Right lobe of liver (tissue), 6 donors: ENCODE measurements at regions not wholly inside any gene's neighbourhood (a gene's known extent, or its start where the extent isn't known, plus 50 kb on each side); places are given as distances from the start of the nearest gene placed in this dataset.

Experiments used
- ATAC-seq, 4 donors: fragments of 200-7000 bp; cut with Tn5 transposase; one replicate each; pipeline ENCODE4 v1.9.1; 2020; ENCODE audit warnings: mild to moderate bottlenecking in 4 of 4, moderate library complexity in 4 of 4
- DNase-seq, 3 donors: peaks; one replicate each; pipeline ENCODE4 v3.0.0-alpha.2; 2020
- H3K27ac ChIP-seq, 3 donors: fragments of 200-600 bp; one replicate each; pipeline ENCODE4 v1.8.0; 2022
- H3K27me3 ChIP-seq, 2 donors: fragments of 200-600 bp; one replicate each; pipeline ENCODE4 v1.8.0; 2022
- H3K36me3 ChIP-seq, 4 donors: fragments of 200-600 bp; sonication (generic) in 1 of 4; one replicate each; pipeline versions ENCODE4 v1.5.1 to v1.8.0; 2017 to 2022; ENCODE audit warnings: control low read depth in 1 of 4
- H3K4me1 ChIP-seq, 4 donors: fragments of 200-600 bp; sonication (generic) in 1 of 4; one replicate each; pipeline versions ENCODE4 v1.5.1 to v1.8.0; 2017 to 2022; ENCODE audit warnings: control low read depth in 1 of 4
- H3K4me3 ChIP-seq, 3 donors: fragments of 200-600 bp; one replicate each; pipeline ENCODE4 v1.8.0; 2022
- H3K9me3 ChIP-seq, 4 donors: fragments of 200-600 bp; sonication (generic) in 1 of 4; one replicate each; pipeline versions ENCODE4 v1.5.1 to v1.8.0; 2017 to 2022; ENCODE audit warnings: control low read depth in 1 of 4
- POLR2A ChIP-seq: fragments of 450-650 bp; IDR thresholded peaks from one replicate; pipeline ENCODE4 v1.6.1; 2017; ENCODE audit warnings: antibody characterized with exemption, mild to moderate bottlenecking
- WGBS: methylation state at CpG from one replicate; pipeline ENCODE4 v1.1.6; 2018; ENCODE audit warnings: low coverage, low lambda C conversion rate; ENCODE audit not compliant: insufficient coverage; ENCODE audit errors: missing lambda C conversion rate; 5-methylcytosine and 5-hydroxymethylcytosine counted together
- intact Hi-C, 2 donors: fragments of 100-400 bp; cut with DNase I; formaldehyde crosslinking; loops; one replicate each; pipeline versions ENCODE4 v1.11.2 to v1.14.1; 2022
- TF ChIP-seq, protein P1 (sequence below), 4 donors: fragments of 200-600 bp in 3 of 4; fragments of 450-650 bp in 1 of 4; IDR thresholded peaks; one replicate each; pipeline versions ENCODE4 v1.5.1 to v1.8.0; 2016 to 2022; ENCODE audit warnings: antibody characterized with exemption in 4 of 4, mild to moderate bottlenecking in 2 of 4
- donor health status: DM: no; HTN: yes; CAD: no.
- donor health status: DM: no; HTN: no; CAD: no.
- donor health status: DM: no; HTN: no; CAD: no.
- donor health status: DM: no; HTN: yes; CAD: no.
- donor health status: DM: no; HTN: yes; CAD: no.

DNA sequence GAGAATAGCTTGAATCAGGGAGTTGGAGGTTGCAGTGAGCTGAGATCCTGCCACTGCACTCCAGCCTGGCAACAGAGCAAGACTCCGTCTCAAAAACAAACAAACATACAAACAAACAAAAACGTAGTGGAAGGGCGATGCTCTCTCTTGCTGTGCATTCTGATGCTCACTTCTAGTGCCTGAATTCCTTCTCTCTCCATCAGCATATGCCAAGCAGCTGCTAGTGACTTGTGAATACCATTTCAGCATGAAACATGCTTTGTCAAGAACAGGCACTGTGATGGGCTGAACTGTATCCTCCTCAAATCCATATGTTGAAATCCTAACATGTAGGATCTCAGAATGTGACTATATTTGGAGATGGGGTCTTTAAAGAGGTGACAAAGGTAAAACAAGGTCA lies 537.1 kb upstream of the AMELY start:
- ATAC-seq (no peak), DNase-seq (no peak)
- TF ChIP-seq POLR2A: no peak
- TF ChIP-seq, protein P1, sequence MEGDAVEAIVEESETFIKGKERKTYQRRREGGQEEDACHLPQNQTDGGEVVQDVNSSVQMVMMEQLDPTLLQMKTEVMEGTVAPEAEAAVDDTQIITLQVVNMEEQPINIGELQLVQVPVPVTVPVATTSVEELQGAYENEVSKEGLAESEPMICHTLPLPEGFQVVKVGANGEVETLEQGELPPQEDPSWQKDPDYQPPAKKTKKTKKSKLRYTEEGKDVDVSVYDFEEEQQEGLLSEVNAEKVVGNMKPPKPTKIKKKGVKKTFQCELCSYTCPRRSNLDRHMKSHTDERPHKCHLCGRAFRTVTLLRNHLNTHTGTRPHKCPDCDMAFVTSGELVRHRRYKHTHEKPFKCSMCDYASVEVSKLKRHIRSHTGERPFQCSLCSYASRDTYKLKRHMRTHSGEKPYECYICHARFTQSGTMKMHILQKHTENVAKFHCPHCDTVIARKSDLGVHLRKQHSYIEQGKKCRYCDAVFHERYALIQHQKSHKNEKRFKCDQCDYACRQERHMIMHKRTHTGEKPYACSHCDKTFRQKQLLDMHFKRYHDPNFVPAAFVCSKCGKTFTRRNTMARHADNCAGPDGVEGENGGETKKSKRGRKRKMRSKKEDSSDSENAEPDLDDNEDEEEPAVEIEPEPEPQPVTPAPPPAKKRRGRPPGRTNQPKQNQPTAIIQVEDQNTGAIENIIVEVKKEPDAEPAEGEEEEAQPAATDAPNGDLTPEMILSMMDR (IDR thresholded peaks at IDR 0.05): no peak
- no peak overlapping the region for H3K27ac ChIP-seq
- no CpG with 5 or more reads among the region's 3 CpGs for WGBS
- no peaks in the 10 kb centered on the region for H3K4me1 ChIP-seq
- H3K4me3 ChIP-seq: no peak overlapping the region
- intact Hi-C loops: no loop called here
- no peaks in the 10 kb centered on the region for H3K27me3 ChIP-seq
- H3K9me3 ChIP-seq: no peaks in the 10 kb centered on the region
- H3K36me3 ChIP-seq: no peaks in the 10 kb centered on the region

DNA sequence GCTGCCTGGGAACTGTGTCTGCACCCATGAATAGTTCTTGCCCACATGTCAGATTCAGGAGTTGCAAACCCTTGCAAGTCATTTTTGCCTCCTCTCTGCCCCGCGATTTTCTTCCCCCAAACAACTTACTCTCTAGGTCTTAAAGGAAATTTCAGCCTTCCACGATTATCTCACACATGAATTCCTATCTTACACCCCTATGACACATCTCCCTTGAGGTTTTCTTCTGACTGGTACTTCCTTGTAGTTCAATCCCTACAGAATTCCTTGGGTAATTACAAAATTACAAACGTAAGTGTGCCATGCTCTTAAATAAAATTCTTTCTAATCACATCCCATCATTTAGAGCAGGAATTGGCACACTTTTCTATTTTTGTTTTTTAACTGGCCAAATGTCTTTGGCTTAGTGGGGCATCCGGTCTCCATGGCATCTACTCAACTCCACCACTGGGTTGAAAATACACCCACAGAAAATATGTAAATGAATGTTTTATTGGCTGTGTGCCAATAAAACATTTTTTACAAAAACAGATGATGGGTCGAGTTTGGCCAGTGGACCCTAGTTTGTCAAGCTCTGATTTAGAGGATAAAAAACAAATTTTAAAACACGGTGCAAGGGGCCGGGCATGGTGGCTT lies 536.4 kb upstream of the AMELY start:
- Histone ChIP-seq H3K4me1 (no peaks in the 10 kb centered on the region), H3K36me3 (no peaks in the 10 kb centered on the region), H3K4me3 (no peak overlapping the region), H3K27ac (no peak overlapping the region), H3K27me3 (no peaks in the 10 kb centered on the region), H3K9me3 (no peaks in the 10 kb centered on the region)
- intact Hi-C loops: no loop called here
- DNase-seq (no peak), ATAC-seq (no peak)
- TF ChIP-seq, protein P1 (IDR thresholded peaks at IDR 0.05): no peak
- no peak for TF ChIP-seq POLR2A
- no CpG with 5 or more reads among the region's 8 CpGs for WGBS

DNA sequence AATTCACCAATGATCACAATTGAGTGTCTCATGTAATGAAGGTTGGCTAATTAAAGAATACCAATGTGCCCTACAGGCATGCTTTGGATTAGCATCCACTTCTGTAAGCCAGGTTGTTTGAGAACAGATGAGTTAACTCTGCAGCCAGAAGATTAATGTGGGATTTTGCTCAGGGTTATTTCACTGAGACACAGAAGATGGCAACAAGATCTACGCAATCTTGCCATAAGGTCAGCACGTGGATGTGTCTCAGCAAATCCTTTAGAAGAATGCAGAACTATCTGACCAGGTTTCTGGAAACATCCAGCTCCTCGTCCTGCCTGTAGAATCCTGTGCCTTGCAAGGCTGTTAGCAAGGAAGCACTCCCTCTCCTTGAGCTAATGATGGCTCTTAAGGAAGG lies 532.6 kb upstream of the AMELY start:
- no peak overlapping the region for H3K4me3 ChIP-seq
- no peak overlapping the region for H3K27ac ChIP-seq
- no peaks in the 10 kb centered on the region for H3K27me3 ChIP-seq
- no peaks in the 10 kb centered on the region for H3K36me3 ChIP-seq
- DNase-seq: no peak
- WGBS: no CpG with 5 or more reads among the region's 3 CpGs
- H3K4me1 ChIP-seq: no peaks in the 10 kb centered on the region
- H3K9me3 ChIP-seq: no peaks in the 10 kb centered on the region
- TF ChIP-seq, protein P1 (IDR thresholded peaks at IDR 0.05): no peak
- no peak for TF ChIP-seq POLR2A
- intact Hi-C loops: no loop called here
- no peak for ATAC-seq

DNA sequence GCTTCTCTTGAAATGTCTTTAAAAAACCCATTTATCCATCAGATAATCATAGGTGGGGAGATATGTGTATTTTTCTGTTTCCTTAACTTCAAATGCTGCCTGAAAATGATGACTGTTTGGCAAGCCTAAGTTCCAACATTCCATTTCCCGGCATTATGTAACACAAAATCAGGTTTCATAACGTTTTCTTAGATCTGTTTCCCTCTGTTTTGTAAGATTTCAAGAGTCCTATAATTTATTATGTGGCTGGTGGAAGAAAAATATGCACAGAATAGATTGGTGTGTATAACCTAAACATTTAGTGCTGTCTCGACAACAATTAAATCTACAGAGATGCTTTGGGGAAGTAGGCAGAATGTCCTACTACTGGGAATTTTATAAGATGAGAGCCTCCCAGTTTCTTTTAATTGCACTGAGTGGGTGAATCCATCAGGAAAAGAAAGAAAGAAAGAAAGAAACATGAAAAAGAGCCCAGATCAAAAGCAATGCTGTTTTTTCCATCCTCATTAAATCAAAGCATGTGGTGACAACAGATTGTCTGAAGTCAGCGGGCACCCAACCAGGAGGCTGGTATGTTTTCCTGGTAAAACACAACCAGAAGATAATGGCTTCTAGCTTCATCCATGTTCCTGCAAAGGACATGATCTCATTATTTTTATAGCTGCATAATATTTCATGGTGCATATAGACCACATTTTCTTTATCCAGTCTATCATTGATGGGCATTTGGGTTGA lies 529.4 kb upstream of the AMELY start:
- H3K27me3 ChIP-seq: no peaks in the 10 kb centered on the region
- no peak for ATAC-seq
- TF ChIP-seq, protein P1 (IDR thresholded peaks at IDR 0.05): no peak
- TF ChIP-seq POLR2A: no peak
- no peaks in the 10 kb centered on the region for H3K9me3 ChIP-seq
- intact Hi-C loops: no loop called here
- H3K36me3 ChIP-seq: no peaks in the 10 kb centered on the region
- no peak overlapping the region for H3K27ac ChIP-seq
- no peak overlapping the region for H3K4me3 ChIP-seq
- DNase-seq: no peak
- no CpG with 5 or more reads among the region's 4 CpGs for WGBS
- H3K4me1 ChIP-seq: no peaks in the 10 kb centered on the region
